A673 (cell line): ENCODE measurements at regions not wholly inside any gene's neighbourhood (a gene's known extent, or its start where the extent isn't known, plus 50 kb on each side); places are given as distances from the start of the nearest gene placed in this dataset.

Source experiments
- BruUV-seq: library from RNA; stranded (reverse); fragments of 400-500 nt; replicated peaks from 2 replicates; lab custom pipeline; 2021; lab: Mats Ljungman, UMichigan
- CTCF ChIA-PET: fragments of 300-600 bp; sonication (Branson Sonifier 250); formaldehyde crosslinking; loops from one replicate; lab custom pipeline; 2022; ENCODE audit warnings: antibody characterized with exemption; lab: Charles Lee
- POLR2A ChIA-PET: fragments of 300-600 bp; sonication (Branson Sonifier 250); formaldehyde crosslinking; loops from one replicate; lab custom pipeline; 2022; ENCODE audit warnings: antibody characterized with exemption; ENCODE audit not compliant: low non-redundant PET; lab: Charles Lee
- DNase-seq: peaks from one replicate; pipeline ENCODE4 v3.0.0-alpha.2; 2015; ENCODE audit warnings: low spot score
- H3K27ac ChIP-seq: fragments of 200-600 bp; sonication (generic); 2 replicates; pipeline ENCODE4 v1.5.1; 2016; ENCODE audit warnings: mixed run types, low read depth, mild to moderate bottlenecking, mixed read lengths, antibody characterized with exemption, low read length; ENCODE audit not compliant: poor library complexity, severe bottlenecking
- H3K27me3 ChIP-seq: fragments of 200-600 bp; sonication (generic); replicated peaks from 2 replicates; pipeline ENCODE4 v1.6.1; 2017; ENCODE audit warnings: mixed run types, low read depth, mild to moderate bottlenecking, mixed read lengths, antibody characterized with exemption, low read length; ENCODE audit not compliant: insufficient read depth, poor library complexity
- H3K36me3 ChIP-seq: fragments of 200-600 bp; sonication (generic); 2 replicates; pipeline ENCODE4 v1.6.1; 2016; ENCODE audit warnings: mixed run types, mild to moderate bottlenecking, mixed read lengths, antibody characterized with exemption, low read length; ENCODE audit not compliant: insufficient read depth, poor library complexity, severe bottlenecking
- H3K4me1 ChIP-seq: fragments of 200-600 bp; sonication (generic); 2 replicates; pipeline ENCODE4 v1.6.1; 2017; ENCODE audit warnings: mixed run types, mild to moderate bottlenecking, mixed read lengths, antibody characterized with exemption, low read length; ENCODE audit not compliant: insufficient read depth, poor library complexity, severe bottlenecking
- H3K4me3 ChIP-seq: fragments of 200-600 bp; sonication (generic); 2 replicates; pipeline ENCODE4 v1.5.1; 2016; ENCODE audit warnings: low read depth, mixed run types, mild to moderate bottlenecking, mixed read lengths, low read length; ENCODE audit not compliant: poor library complexity, severe bottlenecking
- H3K9me3 ChIP-seq: fragments of 200-600 bp; sonication (generic); 2 replicates; pipeline ENCODE4 v1.6.1; 2016; ENCODE audit warnings: mixed run types, low read depth, mild to moderate bottlenecking, mixed read lengths, antibody characterized with exemption, low read length; ENCODE audit not compliant: poor library complexity, severe bottlenecking
- CTCF ChIP-seq: fragments of 300-800, 200-600 bp; sonication (generic); conservative IDR thresholded peaks from 2 replicates; pipeline ENCODE4 v1.5.1; 2017; ENCODE audit warnings: low read depth, mild to moderate bottlenecking, antibody characterized with exemption, low read length, moderate library complexity, mixed read lengths
- EZH2 ChIP-seq: fragments of 200-600 bp; sonication (generic); IDR thresholded peaks from 2 replicates; pipeline ENCODE4 v1.6.1; 2017; ENCODE audit warnings: borderline replicate concordance, low read depth, mild to moderate bottlenecking, mixed read lengths, antibody characterized with exemption, low read length; ENCODE audit not compliant: poor library complexity, severe bottlenecking
- intact Hi-C: fragments of 100-400 bp; cut with micrococcal nuclease; formaldehyde crosslinking; loops from one replicate; pipeline ENCODE4 v1.10.0; 2022; ENCODE audit not compliant: unreplicated experiment

- no peaks in the 10 kb centered on the region for H3K4me1 ChIP-seq
- intact Hi-C loops = no loop called here
- no TSS peak for BruUV-seq
- H3K36me3 ChIP-seq = no peaks in the 10 kb centered on the region
- no peak overlapping the region for H3K4me3 ChIP-seq
- no peaks in the 10 kb centered on the region for H3K27me3 ChIP-seq
- no peak overlapping the region for H3K27ac ChIP-seq
- ChIA-PET POLR2A (no interaction called here), CTCF (no interaction called here)
- TF ChIP-seq CTCF = no peak
- no peak for TF ChIP-seq EZH2
- no peak for DNase-seq
- peaks cover 8% of the 10 kb centered on the region for H3K9me3 ChIP-seq
Measured at GRCh38 chr21:26637201-26637745, 64.2 kb upstream of the CYYR1 start.

GRCh38 chr21:26635681-26636080, 62.6 kb upstream of the CYYR1 start:
- Histone ChIP-seq H3K9me3 (peaks cover 15% of the 10 kb centered on the region), H3K4me3 (no peak overlapping the region), H3K27ac (no peak overlapping the region), H3K36me3 (peaks cover 4% of the 10 kb centered on the region), H3K4me1 (no peaks in the 10 kb centered on the region), H3K27me3 (no peaks in the 10 kb centered on the region)
- CTCF ChIA-PET = no interaction called here
- TF ChIP-seq EZH2 = no peak
- no peak for TF ChIP-seq CTCF
- no TSS peak for BruUV-seq
- DNase-seq = no peak
- POLR2A ChIA-PET = no interaction called here
- intact Hi-C loops = no loop called here

GRCh38 chr21:26632691-26633090, 59.6 kb upstream of the CYYR1 start:
- intact Hi-C loops = no loop called here

More at GRCh38 chr21:26632691-26633090, 59.6 kb upstream of the CYYR1 start:
- no peak overlapping the region for H3K4me3 ChIP-seq
- no TSS peak for BruUV-seq
- no peaks in the 10 kb centered on the region for H3K4me1 ChIP-seq
- TF ChIP-seq EZH2 = no peak
- no peak for TF ChIP-seq CTCF
- H3K36me3 ChIP-seq = peaks cover 4% of the 10 kb centered on the region
- peak; percentile 41 for DNase-seq
- H3K27ac ChIP-seq = no peak overlapping the region
- CTCF ChIA-PET = no interaction called here
- POLR2A ChIA-PET = no interaction called here
- H3K9me3 ChIP-seq = peaks cover 7% of the 10 kb centered on the region
- no peaks in the 10 kb centered on the region for H3K27me3 ChIP-seq
